ENCODE measurements at regions not wholly inside any gene's neighbourhood (a gene's known extent, or its start where the extent isn't known, plus 50 kb on each side); places are given as distances from the start of the nearest gene placed in this dataset.
A peak's percentile ranks its signal among the peaks of the same experiment; 100 is the strongest.
"Not testable (repeated sequence)": the region's sequence is repeated elsewhere in the genome, so short reads cannot be mapped to it uniquely, and the experiment has no call there.

DNA sequence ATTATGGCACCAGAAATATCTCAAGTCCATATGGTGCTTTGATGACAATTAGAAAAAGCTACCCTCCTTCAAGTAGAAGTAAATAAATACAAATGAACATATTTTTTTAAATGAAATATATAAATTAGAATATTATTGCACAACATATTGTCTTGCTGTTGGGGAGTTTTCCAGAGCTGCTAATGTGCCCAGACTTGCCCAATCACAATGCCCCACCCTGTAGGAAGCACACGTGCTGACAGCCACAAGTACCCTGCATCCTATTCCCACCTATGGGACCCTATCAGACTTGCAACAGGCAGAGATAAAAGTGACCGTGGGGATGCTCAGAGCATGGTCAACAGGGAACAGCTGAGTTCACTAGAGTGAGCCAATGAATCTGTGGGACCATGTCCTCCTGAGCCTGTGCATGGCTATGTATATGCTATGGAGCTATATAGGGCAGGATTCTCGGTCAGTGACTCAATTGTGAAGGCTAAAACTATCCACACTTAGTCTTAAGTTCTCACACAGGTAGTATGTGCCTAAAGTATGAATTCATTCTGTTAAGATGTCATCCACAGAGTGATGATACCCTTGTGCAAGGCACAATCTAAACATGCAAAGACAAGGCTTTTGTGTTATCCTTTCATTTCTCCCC lies 336.0 kb downstream of the HGF start:
- DNase-seq (ENCODE audit: low spot score) = no peak

DNA sequence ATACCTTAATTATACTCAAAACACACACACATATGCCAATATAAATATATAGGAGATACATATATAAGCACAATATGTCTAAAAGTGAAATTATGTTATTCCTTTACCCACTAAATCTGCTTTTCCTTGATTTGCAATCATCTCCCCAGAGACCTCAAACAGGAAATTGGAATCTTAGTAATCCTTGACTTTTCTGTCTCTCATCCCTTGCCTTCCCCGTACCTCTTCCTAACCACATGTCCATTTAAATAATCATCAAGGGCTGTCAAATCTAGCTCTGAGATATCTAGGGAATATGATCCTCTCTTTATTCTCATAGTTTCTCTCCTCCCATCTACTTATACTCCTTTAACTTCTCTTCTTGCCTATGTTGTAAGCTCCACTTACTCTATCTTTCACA lies 336.6 kb downstream of the HGF start:
- DNase-seq (ENCODE audit: low spot score) = no peak

GRCh38 chr7:81430761-81431160 lies 339.1 kb downstream of the HGF start:
- no peak for DNase-seq (ENCODE audit: low spot score)

- no peak for DNase-seq (ENCODE audit: low spot score)
These were observed 339.7 kb downstream of the HGF start for GRCh38 chr7:81430150-81430549.

DNA sequence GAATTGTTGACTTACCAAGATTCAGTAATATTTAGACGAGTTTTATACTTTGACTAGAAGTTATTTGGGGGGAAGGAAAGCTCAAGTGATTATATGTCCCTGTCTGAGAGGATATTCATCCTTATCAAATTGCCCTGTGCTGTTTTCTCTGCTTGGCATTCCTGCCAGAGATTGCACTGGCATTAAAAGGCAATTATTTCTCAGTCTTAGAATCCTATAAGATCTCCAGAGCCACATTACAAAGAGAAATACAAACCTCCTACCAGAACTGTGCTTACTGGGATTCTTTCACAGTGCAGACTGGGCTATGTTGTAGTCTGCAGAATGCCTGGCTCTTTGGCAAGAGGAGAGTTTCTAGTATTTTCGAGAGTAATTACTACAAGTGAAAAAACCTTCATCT lies 342.4 kb downstream of the HGF start:
- DNase-seq (ENCODE audit: low spot score) = no peak

DNA sequence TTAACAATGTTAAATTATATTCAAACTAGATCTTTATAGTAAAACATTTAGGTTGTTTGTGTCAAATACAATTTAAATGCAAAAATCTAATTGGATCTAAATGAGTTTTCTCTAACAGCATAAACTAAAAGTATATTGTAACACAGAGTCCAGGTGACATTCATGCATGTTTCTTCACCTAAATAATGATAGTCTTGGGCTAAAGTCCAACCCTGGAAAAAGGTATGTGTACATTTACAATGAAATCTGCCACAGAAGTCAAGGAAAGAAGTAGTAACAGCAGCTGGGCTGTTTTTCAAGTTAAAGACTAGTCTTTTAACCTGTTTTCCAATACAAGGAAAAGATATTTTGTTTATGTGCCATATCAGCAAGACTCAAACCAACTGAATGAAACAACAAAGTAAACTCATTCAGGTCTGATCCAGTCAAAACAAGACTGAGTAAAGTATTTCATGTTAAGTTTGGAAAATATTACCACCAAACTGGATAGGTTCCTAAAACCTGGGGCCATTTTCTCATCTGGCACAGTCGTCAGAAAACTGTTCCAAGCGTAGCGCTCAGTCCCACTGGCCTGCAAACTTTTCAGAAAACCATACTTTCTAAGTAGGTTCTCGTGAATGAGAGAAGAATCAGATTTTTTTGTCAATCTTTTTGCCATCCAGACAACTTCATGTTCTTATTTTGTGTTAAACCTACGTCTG lies 349.2 kb downstream of the HGF start:
- DNase-seq (ENCODE audit: low spot score) = no peak

DNA sequence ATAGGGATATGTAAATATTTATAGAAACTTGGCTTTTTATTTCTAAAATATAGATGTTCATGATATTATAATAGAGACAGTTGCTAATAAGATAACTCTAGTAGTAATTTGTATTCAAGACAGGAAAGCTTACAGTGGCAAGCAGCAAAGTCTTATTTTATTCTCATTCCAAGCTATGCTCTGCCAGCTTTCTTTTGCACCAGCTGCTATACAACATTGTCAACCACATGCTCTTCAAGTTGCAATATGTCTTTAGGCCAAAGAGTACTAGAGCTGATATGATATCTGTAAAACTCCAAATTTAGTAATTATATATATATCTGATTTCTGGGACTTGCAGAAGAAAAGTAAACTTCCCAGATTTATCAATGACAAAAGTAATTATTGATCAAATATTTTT lies 350.1 kb downstream of the HGF start:
- DNase-seq (ENCODE audit: low spot score) = no peak

DNA sequence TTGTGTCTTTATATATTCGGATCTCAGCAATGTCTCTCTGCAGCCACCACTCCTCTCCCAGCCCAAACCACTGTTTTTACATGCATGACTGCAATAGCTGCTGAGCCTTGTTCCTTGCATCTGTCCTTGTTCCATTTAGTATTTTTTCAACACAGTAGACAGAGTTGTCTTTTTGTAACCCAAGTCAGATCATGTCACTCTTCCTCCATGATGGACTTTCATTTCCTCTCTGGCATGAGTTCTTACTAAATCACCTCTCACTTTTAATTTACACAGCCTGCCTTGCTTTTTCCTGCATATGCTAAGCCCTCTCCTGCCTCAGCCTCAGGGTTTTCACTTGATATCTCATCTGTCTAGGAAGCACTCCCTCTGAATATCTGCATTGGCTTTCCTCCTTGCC lies 353.2 kb downstream of the HGF start:
- DNase-seq (ENCODE audit: low spot score) = no peak

- DNase-seq (ENCODE audit: low spot score) = no peak
These were observed 354.7 kb downstream of the HGF start for GRCh38 chr7:81415181-81415580.

DNA sequence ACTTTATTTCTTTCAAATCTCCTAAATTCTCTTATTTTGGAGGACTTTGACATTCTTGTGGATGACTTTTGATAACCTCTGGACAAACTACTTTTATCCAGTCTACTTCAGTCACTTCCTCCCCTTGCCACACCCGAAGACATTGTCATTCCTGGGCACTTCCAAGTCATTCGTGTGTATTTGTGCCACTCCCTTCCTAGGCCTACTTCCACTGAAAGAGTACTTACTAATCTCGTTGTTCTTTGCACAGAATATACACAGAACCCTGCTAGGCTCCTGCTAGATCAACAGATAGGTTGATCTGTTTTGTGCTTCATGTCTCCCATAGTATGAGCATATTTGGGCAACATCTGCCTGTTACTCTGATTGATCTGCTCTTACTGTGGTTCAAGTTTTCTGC lies 355.4 kb downstream of the HGF start:
- peak; percentile 44 for DNase-seq (ENCODE audit: low spot score)

DNA sequence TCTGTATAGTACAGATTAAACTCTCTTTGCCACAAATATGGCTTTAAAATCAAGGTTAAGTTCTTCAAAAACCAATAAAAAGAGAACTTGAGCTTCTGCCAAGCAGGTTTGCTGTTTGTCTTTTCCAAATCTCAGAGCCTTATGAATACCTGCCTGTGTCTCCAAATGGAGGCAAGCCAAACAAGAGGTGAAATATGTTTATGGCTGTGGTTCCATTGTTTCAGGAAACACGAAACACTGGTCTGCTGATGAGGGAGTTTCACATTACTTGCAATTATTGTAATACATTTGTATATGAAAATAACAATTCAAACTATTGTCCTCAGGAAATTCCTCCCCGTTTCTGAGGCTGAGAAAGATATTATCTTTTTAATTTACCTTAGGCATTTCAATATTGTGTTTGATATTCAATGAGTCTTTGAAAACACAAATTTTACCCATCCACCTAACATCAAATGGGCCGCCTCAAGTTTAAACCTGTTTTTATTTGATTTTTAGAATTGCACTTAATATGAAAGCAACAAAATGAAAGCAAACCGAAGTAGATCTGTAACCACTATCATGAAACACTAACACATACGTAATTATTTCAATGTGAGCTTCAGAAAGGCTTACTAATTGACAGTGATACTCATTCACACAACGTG lies 359.3 kb downstream of the HGF start:
- DNase-seq (ENCODE audit: low spot score) = no peak

DNA sequence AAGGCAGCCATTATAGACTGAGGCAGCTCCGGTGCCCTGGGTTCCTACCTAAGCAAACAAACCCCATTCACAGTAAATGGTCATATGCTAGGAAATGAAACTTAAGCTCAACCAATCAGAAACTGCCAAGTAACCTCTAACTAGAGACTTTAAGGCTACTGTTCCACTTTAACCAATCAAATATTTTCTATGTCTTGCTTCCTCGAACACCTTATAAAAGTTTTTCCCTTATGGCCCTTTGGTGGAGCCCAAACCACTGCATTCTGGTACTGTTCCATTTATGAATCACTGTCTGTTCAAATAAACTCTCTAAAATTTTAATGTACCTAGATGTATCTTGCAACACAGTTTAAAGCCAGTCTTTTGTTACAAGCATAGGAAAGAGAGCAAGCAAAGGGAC lies 361.1 kb downstream of the HGF start:
- DNase-seq (ENCODE audit: low spot score) = no peak

DNA sequence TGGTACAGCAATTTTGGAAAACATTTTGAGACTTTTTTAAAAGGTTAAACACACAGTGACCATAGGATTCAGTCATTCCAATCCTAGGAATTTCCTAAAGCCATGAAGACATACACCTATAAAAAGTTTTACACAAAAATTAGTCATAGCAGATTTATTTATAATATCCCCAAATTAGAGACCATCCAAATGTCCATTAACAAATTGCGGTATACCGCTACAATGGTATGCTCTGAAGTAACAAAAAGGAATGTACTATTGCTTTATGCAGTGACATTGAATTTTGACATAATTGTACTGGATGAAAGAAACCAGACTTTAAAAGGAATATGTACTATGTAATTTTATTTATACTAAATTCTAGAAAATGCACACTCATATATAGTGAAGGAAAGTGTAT lies 362.8 kb downstream of the HGF start:
- no peak for DNase-seq (ENCODE audit: low spot score)

DNA sequence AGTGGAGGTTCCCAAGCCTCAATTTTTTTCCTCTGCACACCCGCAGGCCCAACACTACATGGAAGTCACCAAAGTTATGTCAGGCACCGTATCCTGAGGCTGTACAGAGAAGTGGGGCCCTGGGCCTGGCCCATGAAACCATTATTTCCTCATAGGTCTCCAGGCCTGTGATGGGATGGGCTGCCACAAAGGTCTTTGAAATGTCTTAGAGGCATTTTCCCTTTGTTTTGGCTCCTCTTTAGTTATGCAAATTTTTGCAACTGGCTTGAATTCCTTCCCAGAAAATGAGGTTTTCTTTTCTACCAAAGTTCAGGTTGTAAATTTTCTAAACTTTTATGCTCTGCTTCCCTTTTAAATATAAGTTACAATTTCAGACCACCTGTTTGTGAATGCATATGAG lies 365.2 kb downstream of the HGF start:
- DNase-seq (ENCODE audit: low spot score) = no peak

DNA sequence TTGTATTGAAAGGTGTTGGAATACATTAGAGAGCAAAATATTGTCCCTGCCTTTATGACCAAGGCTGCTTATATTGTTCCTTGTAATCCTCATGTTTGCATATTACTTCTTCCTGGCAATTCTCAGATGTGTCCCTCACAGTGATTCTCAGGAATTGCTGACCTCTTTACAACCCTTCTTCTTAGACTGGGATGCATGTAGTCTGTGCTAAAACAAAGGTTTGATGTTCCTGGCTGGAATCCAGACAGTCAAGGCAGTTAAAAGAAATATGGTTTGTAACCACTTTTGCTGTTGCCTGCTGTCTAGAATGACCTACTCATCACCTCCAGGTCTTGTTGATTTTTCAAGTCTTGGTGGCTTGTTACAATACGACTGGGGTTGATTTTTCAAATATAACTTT lies 367.6 kb downstream of the HGF start:
- DNase-seq (ENCODE audit: low spot score) = no peak

DNA sequence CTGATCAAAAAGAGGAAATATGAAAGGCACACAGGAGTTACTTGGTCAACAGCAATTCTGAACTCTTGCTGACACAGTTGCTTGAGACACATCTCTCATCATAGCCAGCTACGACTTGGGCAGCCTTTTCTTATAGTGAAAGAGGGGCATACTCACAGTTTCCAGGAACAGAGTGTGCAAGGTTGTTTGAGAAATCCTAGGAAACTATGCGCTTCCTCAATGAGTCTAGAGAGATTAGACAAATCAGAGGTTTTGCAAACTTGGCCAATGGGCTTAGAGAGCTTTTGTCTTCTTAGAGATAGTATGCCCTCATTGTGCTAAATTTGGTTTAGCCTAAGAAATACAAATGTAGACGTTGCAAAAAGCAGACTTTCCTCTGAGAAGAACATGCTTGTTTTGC lies 370.4 kb downstream of the HGF start:
- no peak for DNase-seq (ENCODE audit: low spot score)

DNA sequence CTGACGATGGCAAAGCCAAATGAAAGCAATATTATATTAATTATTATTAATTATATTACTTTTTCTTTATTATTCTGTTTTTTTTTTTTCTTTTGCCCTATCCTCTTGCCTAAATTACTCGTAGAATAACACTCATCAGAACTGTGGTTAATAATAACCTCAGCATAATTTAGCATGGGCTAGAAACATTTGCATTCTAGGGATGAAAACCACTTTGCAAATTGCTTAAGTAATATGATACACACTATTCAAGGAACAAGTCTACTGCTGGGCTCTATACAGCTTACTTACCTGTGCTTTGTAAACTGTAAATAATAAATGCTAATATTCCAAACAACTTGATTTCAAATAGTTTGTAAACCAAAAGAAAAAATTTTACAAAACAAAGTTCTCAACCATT lies 375.8 kb downstream of the HGF start:
- DNase-seq (ENCODE audit: low spot score) = no peak

DNA sequence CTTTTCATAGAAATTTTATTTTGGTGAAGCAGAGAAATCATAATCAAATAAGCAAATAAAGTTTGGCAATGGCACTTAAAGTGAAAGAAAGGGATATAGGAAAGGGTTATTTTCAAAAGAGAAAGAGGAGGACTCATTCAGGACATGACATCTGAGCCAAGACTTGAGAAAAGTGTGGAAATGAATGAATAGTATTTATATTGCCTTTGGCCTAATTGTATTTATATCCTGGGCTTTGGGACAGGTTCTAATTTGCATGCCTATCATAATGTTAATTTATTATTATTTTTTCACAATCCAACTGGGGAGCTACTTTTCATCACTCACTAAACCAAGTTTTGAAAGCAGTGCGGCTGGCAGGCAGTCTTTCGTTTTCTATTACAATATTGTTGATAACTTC lies 376.8 kb downstream of the HGF start:
- no peak for DNase-seq (ENCODE audit: low spot score)

DNA sequence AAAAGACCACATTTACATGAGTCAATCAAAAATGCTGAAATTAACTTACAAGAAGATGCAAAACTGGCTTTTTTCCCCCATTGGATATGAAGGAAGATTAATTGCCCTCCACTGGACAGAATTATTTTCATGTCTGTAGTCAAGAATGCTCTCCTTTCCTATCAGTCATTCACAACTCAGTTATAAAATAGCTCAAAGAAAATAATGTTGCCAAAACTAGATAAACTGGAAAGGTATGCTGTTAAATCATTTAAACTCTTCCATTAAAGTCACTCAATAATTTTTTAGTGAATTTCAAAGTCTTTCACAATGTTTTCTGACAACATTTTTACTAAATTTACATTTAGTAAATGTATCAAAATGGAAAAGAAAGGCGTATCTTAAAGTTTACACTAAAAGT lies 384.5 kb downstream of the HGF start:
- no peak for DNase-seq (ENCODE audit: low spot score)

GRCh38 chr7:81383846-81384245 lies 386.0 kb downstream of the HGF start:
- no peak for DNase-seq (ENCODE audit: low spot score)

DNA sequence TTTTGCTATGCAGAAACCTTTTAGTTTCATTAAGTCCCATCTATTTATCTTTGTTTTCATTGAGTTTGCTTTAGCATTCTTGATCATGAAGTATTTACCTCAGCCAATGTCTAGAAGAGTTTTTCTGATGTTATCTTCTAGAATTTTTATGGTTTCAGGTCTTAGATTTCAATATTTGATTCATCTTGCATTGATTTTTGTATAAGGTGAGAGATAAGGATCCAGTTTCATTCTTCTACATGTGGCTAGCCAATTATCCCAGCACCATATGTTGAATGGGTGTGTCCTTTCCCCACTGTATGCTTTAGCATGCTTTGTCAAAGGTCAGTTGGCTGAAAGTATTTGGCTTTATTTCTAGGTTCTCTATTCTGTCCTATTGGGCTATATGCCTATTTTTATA lies 395.2 kb downstream of the HGF start:
- not testable (repeated sequence) for DNase-seq (ENCODE audit: low spot score)

GRCh38 chr7:81370822-81371221 lies 399.0 kb downstream of the HGF start:
- DNase-seq (ENCODE audit: low spot score) = no peak

DNA sequence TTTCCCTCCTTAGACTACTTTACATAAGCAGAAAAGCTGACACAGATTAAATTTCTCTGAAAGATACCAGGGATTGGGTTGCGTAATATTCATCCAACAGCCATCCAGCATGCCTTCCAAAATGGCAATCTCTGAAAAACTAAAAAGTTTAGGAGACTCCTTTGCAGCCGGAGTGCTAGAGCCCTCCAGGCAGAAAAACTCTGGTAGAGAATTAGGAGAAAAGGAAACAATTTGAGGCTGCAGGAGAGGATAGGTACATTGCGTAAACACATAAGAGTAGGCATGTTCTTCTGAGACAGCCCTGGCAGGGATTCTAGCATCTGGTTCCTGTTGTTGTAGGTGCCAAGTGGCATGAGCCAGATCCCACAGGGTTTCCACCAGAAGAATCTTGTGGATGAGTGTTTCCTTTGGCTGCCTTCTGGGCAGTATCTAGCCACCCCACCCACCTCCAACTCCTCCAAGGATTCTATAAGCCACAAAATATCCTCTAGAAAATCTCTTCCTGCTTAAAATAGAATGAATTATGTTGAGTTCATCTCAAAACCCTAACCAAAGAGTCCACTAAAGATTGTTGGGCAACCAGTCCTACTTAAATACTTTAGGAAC lies 402.4 kb downstream of the HGF start:
- no peak for DNase-seq (ENCODE audit: low spot score)

Data from A172 (cell line).